ENCODE measurements at regions not wholly inside any gene's neighbourhood (a gene's known extent, or its start where the extent isn't known, plus 50 kb on each side); places are given as distances from the start of the nearest gene placed in this dataset.

DNA sequence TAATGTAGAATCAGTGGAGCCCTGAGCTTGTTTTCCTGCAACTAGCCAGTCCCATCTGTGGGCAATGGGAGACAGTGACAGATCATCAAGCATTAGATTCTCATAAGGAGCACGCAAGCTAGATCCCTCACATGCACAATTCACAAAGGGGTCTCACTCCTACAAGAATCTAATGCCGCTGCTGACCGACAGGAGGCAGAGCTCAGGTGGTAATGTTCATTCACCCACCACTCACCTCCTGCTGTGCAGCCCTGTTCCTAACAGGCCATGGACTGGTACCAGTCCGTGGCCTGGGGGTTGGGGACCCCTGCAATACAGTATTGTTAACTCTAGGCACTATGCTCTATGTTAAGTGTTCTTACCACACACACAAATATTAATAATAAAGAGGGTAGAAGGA lies 362.8 kb downstream of the RBM26 start:
- H3K79me2 ChIP-seq (ENCODE audit: insufficient read depth): no peaks in the 10 kb centered on the region
- ChIA-PET POLR2A (no interaction called here), CTCF (no interaction called here)
- TF ChIP-seq TAF1 (IDR thresholded peaks at IDR 0.05; ENCODE audit: borderline replicate concordance, low read depth, low read length) (no peak), MXI1 (IDR thresholded peaks at IDR 0.05; ENCODE audit: low read depth, low read length) (no peak), EZH2phosphoT487 (IDR thresholded peaks at IDR 0.05; ENCODE audit: borderline replicate concordance, low read depth) (no peak), NFIC (IDR thresholded peaks at IDR 0.05; ENCODE audit: borderline replicate concordance) (no peak), SMC3 (IDR thresholded peaks at IDR 0.05; ENCODE audit: low read depth, low read length) (no peak), NRF1 (IDR thresholded peaks at IDR 0.05; ENCODE audit: low read depth, low read length) (no peak), JUND (IDR thresholded peaks at IDR 0.05) (no peak), EP300 (IDR thresholded peaks at IDR 0.05; ENCODE audit: borderline replicate concordance in 1 of 2, low read depth in 1 of 2, low read length in 1 of 2) (no peak), RCOR1 (IDR thresholded peaks at IDR 0.05; ENCODE audit: low read length) (no peak), FOXM1 (IDR thresholded peaks at IDR 0.05; ENCODE audit: low read depth) (no peak), SIN3A (IDR thresholded peaks at IDR 0.05; ENCODE audit: borderline replicate concordance, low read depth, low read length) (no peak), GABPA (IDR thresholded peaks at IDR 0.05; ENCODE audit: low read depth) (no peak), POLR2AphosphoS5 (IDR thresholded peaks at IDR 0.05; ENCODE audit: low read depth, low read length) (no peak), YY1 (IDR thresholded peaks at IDR 0.05; ENCODE audit: low read depth) (no peak)
- TF ChIP-seq, protein P1, sequence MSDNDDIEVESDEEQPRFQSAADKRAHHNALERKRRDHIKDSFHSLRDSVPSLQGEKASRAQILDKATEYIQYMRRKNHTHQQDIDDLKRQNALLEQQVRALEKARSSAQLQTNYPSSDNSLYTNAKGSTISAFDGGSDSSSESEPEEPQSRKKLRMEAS (IDR thresholded peaks at IDR 0.05; ENCODE audit: low read depth): no peak
- TF ChIP-seq, protein P2, sequence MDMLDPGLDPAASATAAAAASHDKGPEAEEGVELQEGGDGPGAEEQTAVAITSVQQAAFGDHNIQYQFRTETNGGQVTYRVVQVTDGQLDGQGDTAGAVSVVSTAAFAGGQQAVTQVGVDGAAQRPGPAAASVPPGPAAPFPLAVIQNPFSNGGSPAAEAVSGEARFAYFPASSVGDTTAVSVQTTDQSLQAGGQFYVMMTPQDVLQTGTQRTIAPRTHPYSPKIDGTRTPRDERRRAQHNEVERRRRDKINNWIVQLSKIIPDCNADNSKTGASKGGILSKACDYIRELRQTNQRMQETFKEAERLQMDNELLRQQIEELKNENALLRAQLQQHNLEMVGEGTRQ (IDR thresholded peaks at IDR 0.05; ENCODE audit: borderline replicate concordance, low read depth, low read length): no peak
- TF ChIP-seq, protein P3, sequence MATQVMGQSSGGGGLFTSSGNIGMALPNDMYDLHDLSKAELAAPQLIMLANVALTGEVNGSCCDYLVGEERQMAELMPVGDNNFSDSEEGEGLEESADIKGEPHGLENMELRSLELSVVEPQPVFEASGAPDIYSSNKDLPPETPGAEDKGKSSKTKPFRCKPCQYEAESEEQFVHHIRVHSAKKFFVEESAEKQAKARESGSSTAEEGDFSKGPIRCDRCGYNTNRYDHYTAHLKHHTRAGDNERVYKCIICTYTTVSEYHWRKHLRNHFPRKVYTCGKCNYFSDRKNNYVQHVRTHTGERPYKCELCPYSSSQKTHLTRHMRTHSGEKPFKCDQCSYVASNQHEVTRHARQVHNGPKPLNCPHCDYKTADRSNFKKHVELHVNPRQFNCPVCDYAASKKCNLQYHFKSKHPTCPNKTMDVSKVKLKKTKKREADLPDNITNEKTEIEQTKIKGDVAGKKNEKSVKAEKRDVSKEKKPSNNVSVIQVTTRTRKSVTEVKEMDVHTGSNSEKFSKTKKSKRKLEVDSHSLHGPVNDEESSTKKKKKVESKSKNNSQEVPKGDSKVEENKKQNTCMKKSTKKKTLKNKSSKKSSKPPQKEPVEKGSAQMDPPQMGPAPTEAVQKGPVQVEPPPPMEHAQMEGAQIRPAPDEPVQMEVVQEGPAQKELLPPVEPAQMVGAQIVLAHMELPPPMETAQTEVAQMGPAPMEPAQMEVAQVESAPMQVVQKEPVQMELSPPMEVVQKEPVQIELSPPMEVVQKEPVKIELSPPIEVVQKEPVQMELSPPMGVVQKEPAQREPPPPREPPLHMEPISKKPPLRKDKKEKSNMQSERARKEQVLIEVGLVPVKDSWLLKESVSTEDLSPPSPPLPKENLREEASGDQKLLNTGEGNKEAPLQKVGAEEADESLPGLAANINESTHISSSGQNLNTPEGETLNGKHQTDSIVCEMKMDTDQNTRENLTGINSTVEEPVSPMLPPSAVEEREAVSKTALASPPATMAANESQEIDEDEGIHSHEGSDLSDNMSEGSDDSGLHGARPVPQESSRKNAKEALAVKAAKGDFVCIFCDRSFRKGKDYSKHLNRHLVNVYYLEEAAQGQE (IDR thresholded peaks at IDR 0.05; ENCODE audit: low read depth, low read length): no peak
- TF ChIP-seq, protein P4, sequence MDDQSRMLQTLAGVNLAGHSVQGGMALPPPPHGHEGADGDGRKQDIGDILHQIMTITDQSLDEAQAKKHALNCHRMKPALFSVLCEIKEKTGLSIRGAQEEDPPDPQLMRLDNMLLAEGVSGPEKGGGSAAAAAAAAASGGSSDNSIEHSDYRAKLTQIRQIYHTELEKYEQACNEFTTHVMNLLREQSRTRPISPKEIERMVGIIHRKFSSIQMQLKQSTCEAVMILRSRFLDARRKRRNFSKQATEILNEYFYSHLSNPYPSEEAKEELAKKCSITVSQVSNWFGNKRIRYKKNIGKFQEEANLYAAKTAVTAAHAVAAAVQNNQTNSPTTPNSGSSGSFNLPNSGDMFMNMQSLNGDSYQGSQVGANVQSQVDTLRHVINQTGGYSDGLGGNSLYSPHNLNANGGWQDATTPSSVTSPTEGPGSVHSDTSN (IDR thresholded peaks at IDR 0.05): no peak
- H3K4me2 ChIP-seq: no peak overlapping the region
- no peak overlapping the region for H3K27ac ChIP-seq (ENCODE audit: low read depth in 2 of 2, low read length in 1 of 2)
- H3K4me1 ChIP-seq (ENCODE audit: control insufficient read depth in 1 of 2, insufficient read depth in 2 of 2, low read depth in 1 of 2, low read length in 1 of 2): no peaks in the 10 kb centered on the region
- H3K9ac ChIP-seq: no peak overlapping the region
- H3K36me3 ChIP-seq (replicated peaks in 1 of 2; ENCODE audit: control insufficient read depth in 1 of 2, insufficient read depth in 2 of 2, low read length in 1 of 2): no peaks in the 10 kb centered on the region
- H3K9me3 ChIP-seq: no peaks in the 10 kb centered on the region
- no peak overlapping the region for H3K4me3 ChIP-seq (ENCODE audit: low read depth in 2 of 2, low read length in 1 of 2)
- DNase-seq: no peak
- 45% methylated on average over 4 of the region's 4 CpGs for whole genome bisulfite sequencing (ENCODE audit: low lambda C conversion rate)
- no peaks in the 10 kb centered on the region for H3K9me2 ChIP-seq
- H3F3A ChIP-seq (replicated peaks; ENCODE audit: insufficient read depth): no peaks in the 10 kb centered on the region
- H2AFZ ChIP-seq (ENCODE audit: low read depth): no peak overlapping the region
- H4K20me1 ChIP-seq (ENCODE audit: insufficient read depth): no peaks in the 10 kb centered on the region
- no peaks in the 10 kb centered on the region for H3K27me3 ChIP-seq (ENCODE audit: insufficient read depth)

All from SK-N-SH (cell line).